ENCODE measurements at regions not wholly inside any gene's neighbourhood (a gene's known extent, or its start where the extent isn't known, plus 50 kb on each side); places are given as distances from the start of the nearest gene placed in this dataset.

DNA sequence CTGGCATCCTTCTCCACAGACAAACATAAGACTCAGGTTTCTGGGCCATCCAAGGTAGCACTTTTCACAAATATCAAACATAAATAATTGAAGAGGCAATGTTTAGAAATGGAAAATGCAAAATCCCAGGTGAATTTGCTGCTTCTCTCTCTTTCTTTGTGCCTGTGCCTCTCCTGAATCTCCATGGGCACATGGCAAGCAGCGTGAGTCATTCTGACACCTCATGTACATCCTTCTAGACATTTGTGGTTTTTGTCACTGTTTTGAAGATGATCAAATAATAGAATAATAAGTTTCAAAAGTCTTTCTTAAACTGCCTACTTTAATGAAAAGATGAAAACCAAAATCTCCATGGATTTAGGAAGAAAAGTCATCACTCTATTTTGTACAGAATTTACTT, 60.3 kb upstream of the RAB11FIP2 start:
- no peak for DNase-seq (ENCODE audit: low spot score)

DNA sequence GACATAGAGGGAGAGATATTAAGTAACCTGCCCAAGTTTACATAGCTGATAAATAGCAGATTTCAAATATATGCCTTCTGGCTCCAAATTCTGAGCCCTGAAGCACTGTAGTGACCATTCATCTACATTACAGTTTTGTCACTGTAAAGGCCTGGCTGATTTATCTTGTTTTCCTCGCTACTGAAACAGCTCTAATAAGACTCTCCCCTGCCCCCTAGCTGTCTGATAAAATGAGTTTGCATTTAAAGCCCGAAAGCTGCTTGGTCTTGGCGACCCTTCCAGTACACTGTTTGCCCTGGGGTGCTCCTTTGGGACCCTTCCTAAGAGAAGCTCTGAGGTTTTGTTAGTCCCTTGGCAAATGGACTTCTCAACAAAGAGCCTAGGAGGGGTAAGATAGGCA, 59.7 kb upstream of the RAB11FIP2 start:
- no peak for DNase-seq (ENCODE audit: low spot score)

DNA sequence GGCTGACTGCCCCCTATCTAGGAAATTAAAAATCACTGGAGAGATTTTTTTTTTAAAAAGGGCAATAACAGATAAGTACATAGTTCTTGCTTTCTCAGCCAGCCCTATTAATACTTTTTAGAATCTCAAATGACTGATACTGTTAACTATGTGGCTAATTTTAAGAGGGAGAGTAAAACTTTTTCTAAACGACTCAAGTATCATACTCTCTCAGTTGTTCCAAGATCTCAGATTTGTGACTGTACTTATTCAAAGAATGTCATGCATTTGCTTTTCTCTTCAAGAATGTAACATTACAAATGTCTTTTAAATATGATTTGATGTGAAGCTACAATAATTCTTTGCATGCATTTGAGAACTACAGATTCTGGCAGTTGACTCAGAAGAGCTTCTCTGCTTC, 55.4 kb upstream of the RAB11FIP2 start:
- DNase-seq (ENCODE audit: low spot score), result no peak

DNA sequence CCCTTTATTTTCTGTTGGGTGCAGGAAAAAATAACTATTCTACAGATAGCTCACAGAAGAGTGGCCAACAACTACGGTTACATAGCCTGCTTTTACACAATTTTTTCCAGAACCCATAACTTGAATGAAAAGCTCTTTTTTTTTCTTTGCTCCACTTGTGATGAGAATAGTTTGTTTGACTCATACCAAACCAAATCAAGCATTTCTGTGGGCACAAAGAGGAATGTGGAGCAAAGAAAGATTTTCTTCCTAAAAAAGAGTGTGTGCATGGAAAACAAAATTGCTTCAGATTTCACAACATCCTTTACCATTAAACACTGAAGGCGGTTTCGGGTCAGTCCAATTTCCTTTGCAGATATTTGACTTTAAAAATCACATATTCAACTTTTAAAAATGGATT, 54.8 kb upstream of the RAB11FIP2 start:
- no peak for DNase-seq (ENCODE audit: low spot score)
